Activated CD8-positive, alpha-beta memory T cell treated with anti-CD3 and anti-CD28 coated beads, Interleukin-2, amount 50 U/mL, for 1 hour (primary cell): ENCODE measurements at regions not wholly inside any gene's neighbourhood (a gene's known extent, or its start where the extent isn't known, plus 50 kb on each side); places are given as distances from the start of the nearest gene placed in this dataset.
"Not testable (repeated sequence)": the region's sequence is repeated elsewhere in the genome, so short reads cannot be mapped to it uniquely, and the experiment has no call there.

Experiments used
- DNase-seq: peaks from one replicate; pipeline ENCODE4 v3.0.0-alpha.2; 2020; ENCODE audit errors: extremely low read depth

- peak; percentile 87 for DNase-seq
Observed at GRCh38 chr11:67805253-67806126, 131.1 kb upstream of the ALDH3B2 start.

- DNase-seq: not testable (repeated sequence)
Observed at GRCh38 chr11:67804435-67805252, 130.2 kb upstream of the ALDH3B2 start.

DNA sequence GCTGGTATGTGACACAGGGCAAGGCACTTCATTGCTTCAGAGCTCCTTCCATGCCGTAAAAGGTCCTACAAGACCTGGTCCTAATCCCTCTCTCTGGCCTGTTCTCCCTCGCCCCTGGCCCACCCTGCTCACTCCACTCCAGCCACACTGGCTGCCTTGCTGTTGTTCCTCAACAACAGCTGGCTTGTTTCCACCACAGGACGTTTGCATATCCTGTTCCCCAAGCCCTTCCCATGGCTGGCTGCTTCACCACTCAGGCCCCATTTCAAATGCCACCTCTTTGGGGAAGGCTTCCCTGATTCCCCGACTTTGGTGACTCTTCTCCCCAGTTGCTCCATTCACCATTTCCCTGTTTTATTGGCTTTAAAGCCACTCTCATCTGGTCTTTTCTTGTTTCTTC is 129.1 kb upstream of the ALDH3B2 start:
- DNase-seq: not testable (repeated sequence)

GRCh38 chr11:67803055-67803454 is 128.6 kb upstream of the ALDH3B2 start:
- DNase-seq: not testable (repeated sequence)

- not testable (repeated sequence) for DNase-seq
Observed at GRCh38 chr11:67802623-67803022, 128.2 kb upstream of the ALDH3B2 start.

GRCh38 chr11:67801397-67801796 is 127.0 kb upstream of the ALDH3B2 start:
- DNase-seq: not testable (repeated sequence)

DNA sequence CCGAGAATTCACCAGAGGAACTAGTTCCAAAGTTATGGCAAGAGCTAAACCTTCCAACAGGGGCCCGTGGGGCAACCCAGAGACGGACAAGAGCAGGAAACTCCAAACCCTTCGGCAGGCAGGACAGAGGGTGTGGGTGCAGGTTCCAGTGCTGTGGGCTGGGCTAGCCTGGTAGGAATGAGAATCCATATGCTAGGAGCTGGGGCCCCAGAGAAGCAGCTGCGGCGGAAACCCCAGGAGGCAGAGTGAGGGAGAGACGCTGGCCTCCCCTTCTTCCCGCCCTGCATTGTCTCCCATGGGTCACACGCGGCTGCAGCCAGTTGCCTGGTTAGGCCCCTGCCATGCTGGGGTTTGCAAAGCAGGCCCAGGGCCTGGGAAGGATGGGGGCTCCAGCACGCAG is 126.2 kb upstream of the ALDH3B2 start:
- not testable (repeated sequence) for DNase-seq

GRCh38 chr11:67799808-67800207 is 125.4 kb upstream of the ALDH3B2 start:
- DNase-seq: not testable (repeated sequence)

- not testable (repeated sequence) for DNase-seq
Observed at GRCh38 chr11:67797726-67798521, 123.5 kb upstream of the ALDH3B2 start.

GRCh38 chr11:67795746-67796145 is 121.3 kb upstream of the ALDH3B2 start:
- DNase-seq: no peak

DNA sequence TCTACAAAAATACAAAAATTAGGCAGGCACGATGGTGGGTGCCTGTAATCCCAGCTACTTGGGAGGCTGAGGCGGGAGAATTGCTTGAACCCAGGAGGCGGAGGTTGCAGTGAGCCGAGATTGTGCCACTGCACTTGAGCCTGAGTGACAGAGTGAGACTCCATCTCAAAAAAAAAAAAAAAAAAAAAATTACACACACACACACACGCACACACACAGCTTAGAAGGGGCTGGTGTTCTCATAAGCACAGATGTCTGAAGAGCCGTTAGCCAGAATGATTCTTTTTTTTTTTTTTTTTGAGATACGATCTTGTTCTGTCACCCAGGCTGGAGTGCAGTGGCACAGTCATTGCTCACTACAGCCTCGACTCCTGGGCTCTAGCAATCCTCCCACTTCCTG is 119.3 kb upstream of the ALDH3B2 start:
- DNase-seq: not testable (repeated sequence)

GRCh38 chr11:67792273-67792990 is 118.0 kb upstream of the ALDH3B2 start:
- not testable (repeated sequence) for DNase-seq

- not testable (repeated sequence) for DNase-seq
Observed at GRCh38 chr11:67791598-67792170, 117.3 kb upstream of the ALDH3B2 start.

GRCh38 chr11:67788341-67788695 is 113.9 kb upstream of the ALDH3B2 start:
- DNase-seq: not testable (repeated sequence)

DNA sequence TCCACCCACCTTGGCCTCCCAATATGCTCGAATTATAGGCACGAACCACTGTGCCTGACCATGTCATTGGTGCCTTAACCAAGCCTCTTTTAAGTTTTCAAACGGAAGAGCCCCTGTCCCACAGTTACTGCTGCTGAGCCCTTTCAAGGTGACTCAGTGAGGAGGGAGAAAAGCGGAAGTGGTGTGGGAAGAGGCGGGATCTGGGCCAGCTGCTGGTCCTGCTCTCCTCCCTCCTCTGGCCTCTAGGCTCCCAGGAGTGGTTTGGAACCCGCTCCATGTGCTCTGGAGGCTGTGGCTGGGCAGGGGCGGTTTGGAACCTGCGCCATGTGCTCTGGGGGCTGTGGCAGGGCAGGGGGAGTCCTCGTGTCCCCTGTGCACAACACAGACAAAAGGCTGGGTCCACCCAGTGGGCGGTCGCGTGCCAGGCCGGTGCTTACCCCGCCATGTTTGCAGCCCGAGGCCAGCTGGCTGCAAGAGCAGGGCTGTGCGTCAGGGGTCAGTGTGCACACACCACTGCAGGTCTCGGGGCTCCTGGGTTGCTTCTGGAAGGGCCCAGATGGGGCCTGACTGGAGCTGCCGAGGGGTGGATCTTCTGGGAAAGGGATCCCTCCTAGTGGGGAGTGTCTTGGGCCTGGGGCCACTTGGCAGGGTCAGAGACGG is 113.4 kb upstream of the ALDH3B2 start:
- DNase-seq: not testable (repeated sequence)

- DNase-seq: not testable (repeated sequence)
Observed at GRCh38 chr11:67781967-67782366, 107.5 kb upstream of the ALDH3B2 start.

- DNase-seq: not testable (repeated sequence)
Observed at GRCh38 chr11:67781506-67781905, 107.1 kb upstream of the ALDH3B2 start.

DNA sequence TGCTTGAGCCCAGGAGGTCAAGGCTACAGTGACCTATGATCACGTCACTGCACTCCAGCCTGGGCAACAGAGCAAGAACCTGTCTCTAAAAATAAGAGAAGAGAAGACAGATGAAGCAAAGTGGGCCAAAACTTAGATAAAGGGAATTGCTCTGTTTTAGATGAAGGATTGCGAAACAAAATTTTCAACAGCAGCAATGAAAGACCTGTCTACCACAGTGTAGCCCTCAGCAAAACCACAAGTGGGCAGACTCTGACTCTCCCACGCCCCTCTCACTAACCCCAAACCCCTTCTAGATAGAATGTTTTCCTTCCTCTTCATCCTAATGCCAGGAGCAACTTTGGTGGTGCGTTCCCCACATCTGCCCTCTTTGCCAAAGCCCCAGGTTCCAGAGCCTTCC is 105.6 kb upstream of the ALDH3B2 start:
- no peak for DNase-seq

DNA sequence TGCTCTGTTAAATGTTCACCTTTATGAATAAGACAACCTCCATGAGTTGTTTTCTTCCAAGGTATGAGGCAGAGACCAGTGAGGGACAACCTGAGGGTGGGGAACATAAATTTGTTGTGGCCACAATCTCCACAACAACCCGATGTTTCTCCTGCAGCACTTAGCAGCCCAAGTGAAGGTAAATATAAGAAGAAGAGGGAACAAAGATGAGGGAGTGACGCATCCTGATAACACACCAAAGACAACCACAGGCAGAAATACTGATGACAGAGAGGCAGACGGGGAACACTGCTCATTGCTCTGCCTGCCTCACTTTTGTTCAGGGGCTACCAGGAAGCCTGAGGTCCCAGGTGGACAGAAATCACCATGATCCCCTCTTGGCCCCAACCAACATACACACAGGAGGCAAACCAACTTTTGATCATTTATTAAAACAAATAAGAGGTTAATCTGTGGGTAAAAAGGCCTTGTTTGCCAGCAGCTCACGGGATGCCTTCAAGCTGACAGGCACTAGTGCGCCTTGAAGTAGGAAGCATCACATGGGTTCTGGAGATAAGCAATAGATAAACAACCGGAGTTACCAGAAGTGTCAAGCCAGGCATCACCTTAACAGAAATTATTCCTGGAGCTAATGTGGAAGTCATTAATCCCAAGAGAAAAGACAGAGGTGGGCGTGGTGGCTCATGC is 104.9 kb upstream of the ALDH3B2 start:
- not testable (repeated sequence) for DNase-seq
